ENCODE measurements at regions not wholly inside any gene's neighbourhood (a gene's known extent, or its start where the extent isn't known, plus 50 kb on each side); places are given as distances from the start of the nearest gene placed in this dataset.

GRCh38 chrX:35166023-35166422 lies 223.4 kb downstream of the FAM47B start:
- no peak for TF ChIP-seq POLR2A (IDR thresholded peaks at IDR 0.05; ENCODE audit: extremely low read depth, insufficient read length)
- no peak for TF ChIP-seq CTCF (IDR thresholded peaks at IDR 0.05; ENCODE audit: low read depth, low read length)
- TF ChIP-seq MAX (IDR thresholded peaks at IDR 0.05; ENCODE audit: low read depth, low read length) = no peak
